Testis (tissue), 2 donors: ENCODE measurements at regions not wholly inside any gene's neighbourhood (a gene's known extent, or its start where the extent isn't known, plus 50 kb on each side); places are given as distances from the start of the nearest gene placed in this dataset.

Source experiments
- DNase-seq: peaks from one replicate; pipeline ENCODE4 v3.0.0-alpha.2; 2019
- H3K27ac ChIP-seq, 2 donors: fragments of 200-600 bp; sonication (generic); one replicate each; pipeline ENCODE4 v1.5.1; 2019
- H3K27me3 ChIP-seq: fragments of 200-600 bp; sonication (generic); one replicate; pipeline ENCODE4 v1.5.1; 2019
- H3K36me3 ChIP-seq: fragments of 200-600 bp; sonication (generic); one replicate; pipeline ENCODE4 v1.5.1; 2017; ENCODE audit warnings: low read depth; ENCODE audit errors: missing control alignments
- H3K4me1 ChIP-seq: fragments of 200-600 bp; sonication (generic); one replicate; pipeline ENCODE4 v1.5.1; 2019
- H3K4me3 ChIP-seq, 2 donors: fragments of 200-600 bp; sonication (generic); one replicate each; pipeline ENCODE4 v1.5.1; 2017 to 2019
- H3K9me3 ChIP-seq: fragments of 200-600 bp; sonication (generic); one replicate; pipeline ENCODE4 v1.5.1; 2017
- POLR2A ChIP-seq: fragments of 450-650 bp; IDR thresholded peaks from one replicate; pipeline ENCODE4 v1.6.1; 2017; ENCODE audit warnings: antibody characterized with exemption, mild to moderate bottlenecking, moderate library complexity
- WGBS, 2 donors: methylation state at CpG; one replicate each; pipeline ENCODE4 v1.1.5; 2018; 5-methylcytosine and 5-hydroxymethylcytosine counted together
- intact Hi-C: fragments of 100-400 bp; cut with DNase I; formaldehyde crosslinking; loops from one replicate; pipeline ENCODE4 v1.15.1; 2023; ENCODE audit warnings: low total_unique reads
- TF ChIP-seq, protein P1 (sequence below), 3 experiments: fragments of 450-650 bp in 2 of 3; fragments of 200-600 bp in 1 of 3; sonication (generic) in 1 of 3; IDR thresholded peaks; one replicate each; pipeline ENCODE4 v1.5.1; 2016 to 2019; ENCODE audit warnings: antibody characterized with exemption in 3 of 3, mild to moderate bottlenecking in 2 of 3, moderate library complexity in 1 of 3

DNA sequence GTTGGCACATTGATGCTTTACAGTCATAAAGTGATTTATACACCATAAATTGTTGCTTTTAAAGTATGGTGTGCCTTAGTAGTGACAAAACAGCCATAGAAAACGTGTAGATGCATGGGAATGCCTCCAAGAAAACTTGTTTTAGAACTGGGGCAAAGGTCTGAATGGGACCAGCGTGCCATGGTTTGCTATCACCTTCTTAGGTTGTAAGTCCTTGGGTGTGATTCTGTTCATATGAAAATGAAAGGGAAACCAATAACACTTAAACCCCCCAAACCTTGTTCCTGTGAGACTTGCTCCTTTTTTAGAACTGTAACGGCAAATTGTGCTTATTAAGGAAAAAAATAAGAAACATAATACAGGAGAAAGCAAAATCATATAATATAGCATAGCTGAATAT is 603.3 kb upstream of the SLITRK6 start:
- Histone ChIP-seq H3K36me3 (no peaks in the 10 kb centered on the region), H3K27ac (no peak overlapping the region), H3K27me3 (no peaks in the 10 kb centered on the region), H3K4me1 (no peaks in the 10 kb centered on the region), H3K9me3 (no peaks in the 10 kb centered on the region), H3K4me3 (no peak overlapping the region)
- intact Hi-C loops, result no loop called here
- WGBS, 2 donors, result 61 to 70% methylated on average over 3 of the region's 3 CpGs
- no peak for DNase-seq
- TF ChIP-seq, protein P1, sequence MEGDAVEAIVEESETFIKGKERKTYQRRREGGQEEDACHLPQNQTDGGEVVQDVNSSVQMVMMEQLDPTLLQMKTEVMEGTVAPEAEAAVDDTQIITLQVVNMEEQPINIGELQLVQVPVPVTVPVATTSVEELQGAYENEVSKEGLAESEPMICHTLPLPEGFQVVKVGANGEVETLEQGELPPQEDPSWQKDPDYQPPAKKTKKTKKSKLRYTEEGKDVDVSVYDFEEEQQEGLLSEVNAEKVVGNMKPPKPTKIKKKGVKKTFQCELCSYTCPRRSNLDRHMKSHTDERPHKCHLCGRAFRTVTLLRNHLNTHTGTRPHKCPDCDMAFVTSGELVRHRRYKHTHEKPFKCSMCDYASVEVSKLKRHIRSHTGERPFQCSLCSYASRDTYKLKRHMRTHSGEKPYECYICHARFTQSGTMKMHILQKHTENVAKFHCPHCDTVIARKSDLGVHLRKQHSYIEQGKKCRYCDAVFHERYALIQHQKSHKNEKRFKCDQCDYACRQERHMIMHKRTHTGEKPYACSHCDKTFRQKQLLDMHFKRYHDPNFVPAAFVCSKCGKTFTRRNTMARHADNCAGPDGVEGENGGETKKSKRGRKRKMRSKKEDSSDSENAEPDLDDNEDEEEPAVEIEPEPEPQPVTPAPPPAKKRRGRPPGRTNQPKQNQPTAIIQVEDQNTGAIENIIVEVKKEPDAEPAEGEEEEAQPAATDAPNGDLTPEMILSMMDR (IDR thresholded peaks at IDR 0.05), result no peak
- TF ChIP-seq POLR2A, result no peak

DNA sequence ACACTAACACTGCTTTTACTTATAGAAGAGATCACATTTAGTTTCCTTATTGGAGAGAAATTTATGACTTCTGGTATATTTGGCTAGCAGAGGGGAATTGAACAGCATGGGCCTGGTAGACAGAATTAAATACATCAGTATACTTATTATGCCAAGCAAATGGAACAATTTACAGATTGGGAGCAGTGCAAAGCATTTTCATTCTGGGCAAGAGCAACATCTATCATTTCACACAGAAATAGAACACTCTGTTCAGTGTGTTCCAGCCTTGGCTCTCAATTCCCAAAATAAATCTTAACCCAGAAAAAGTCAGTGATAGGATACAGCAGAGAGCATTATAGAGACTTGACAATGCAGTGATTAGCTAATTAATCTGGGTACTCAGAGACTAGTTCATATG is 604.0 kb upstream of the SLITRK6 start:
- no peaks in the 10 kb centered on the region for H3K36me3 ChIP-seq
- H3K27me3 ChIP-seq, result no peaks in the 10 kb centered on the region
- intact Hi-C loops, result no loop called here
- no peaks in the 10 kb centered on the region for H3K4me1 ChIP-seq
- H3K9me3 ChIP-seq, result no peaks in the 10 kb centered on the region
- DNase-seq, result no peak
- no peak overlapping the region for H3K4me3 ChIP-seq
- H3K27ac ChIP-seq, result no peak overlapping the region
- TF ChIP-seq POLR2A, result no peak
- TF ChIP-seq, protein P1 (IDR thresholded peaks at IDR 0.05), result no peak

DNA sequence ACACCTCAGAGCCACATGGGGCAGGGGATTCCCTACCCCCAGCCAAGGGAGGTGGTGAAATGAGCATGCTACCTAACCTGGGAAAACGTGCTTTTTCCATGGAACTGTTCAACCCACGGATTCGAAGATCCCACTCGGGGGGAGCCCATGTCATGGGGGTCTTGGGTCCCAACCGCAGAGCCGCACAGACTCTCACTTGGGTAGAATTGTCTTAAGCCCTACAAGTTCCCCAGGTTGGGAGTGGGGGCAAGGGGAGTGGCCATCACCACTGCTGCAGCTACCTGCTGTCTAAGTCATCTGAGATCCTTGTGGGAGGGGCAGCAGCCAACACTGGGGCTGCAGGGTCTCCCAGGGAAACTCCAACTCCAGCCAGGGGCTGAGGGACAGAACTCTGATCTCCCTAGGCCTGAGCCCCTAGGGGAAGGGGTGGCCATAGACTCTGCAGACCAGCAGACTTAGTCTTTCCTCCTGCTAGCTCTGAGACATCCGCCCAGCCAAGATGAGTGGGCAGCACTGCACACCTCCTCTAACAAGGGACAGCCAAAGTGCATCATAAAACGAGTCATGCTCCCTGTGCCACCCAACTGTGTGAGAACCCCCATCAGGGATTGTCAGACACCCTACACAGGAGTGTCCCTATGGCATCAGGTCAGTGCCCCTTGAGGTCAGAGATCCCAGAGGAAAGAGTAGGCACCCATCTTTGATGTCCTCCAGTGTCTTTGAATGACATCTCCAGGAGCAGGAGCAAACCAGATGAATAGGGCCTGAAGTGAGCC is 610.4 kb upstream of the SLITRK6 start:
- WGBS, 2 donors, result 79 to 83% methylated on average over 6 to 8 of the region's 8 CpGs
- no peak overlapping the region for H3K4me3 ChIP-seq
- H3K9me3 ChIP-seq, result no peaks in the 10 kb centered on the region
- no peaks in the 10 kb centered on the region for H3K4me1 ChIP-seq
- DNase-seq, result no peak
- intact Hi-C loops, result no loop called here
- no peaks in the 10 kb centered on the region for H3K27me3 ChIP-seq
- TF ChIP-seq, protein P1 (IDR thresholded peaks at IDR 0.05), result no peak
- no peak for TF ChIP-seq POLR2A
- H3K36me3 ChIP-seq, result no peaks in the 10 kb centered on the region
- no peak overlapping the region for H3K27ac ChIP-seq

DNA sequence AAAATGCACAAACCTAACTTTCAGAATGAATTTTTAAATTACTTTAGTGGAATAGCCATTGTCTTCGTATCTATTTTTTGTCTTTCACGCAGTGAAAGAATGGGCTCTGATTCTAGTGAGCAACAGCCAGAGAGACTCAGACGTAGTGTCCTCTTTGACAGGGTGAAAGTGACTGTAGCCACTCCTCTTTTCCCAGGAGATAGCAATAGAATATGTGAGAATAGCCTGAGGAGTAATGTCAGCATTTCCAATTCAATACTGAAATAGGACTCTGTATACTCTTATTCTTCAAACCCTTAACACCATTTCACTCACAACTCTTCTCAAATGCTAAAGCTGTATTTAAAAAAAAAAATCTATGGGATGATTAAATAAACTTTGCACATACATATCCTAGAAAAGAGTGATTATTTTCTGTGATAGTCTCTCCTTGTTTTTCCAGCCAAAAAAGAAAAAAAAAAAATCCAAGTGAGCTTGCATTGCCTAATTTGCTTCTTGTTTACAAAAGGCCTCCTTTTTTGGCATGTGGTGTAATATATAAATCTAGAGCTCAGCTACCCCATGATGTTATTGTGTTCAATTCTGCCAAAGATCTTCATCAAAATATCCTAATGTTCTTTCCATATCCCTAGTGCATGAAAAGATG is 626.1 kb upstream of the SLITRK6 start:
- Histone ChIP-seq H3K36me3 (no peaks in the 10 kb centered on the region), H3K27me3 (no peaks in the 10 kb centered on the region), H3K27ac (no peak overlapping the region), H3K4me3 (no peak overlapping the region), H3K4me1 (no peaks in the 10 kb centered on the region), H3K9me3 (no peaks in the 10 kb centered on the region)
- intact Hi-C loops, result no loop called here
- WGBS, 2 donors, result 65 to 66% methylated on average over 3 of the region's 3 CpGs
- no peak for DNase-seq
- TF ChIP-seq, protein P1 (IDR thresholded peaks at IDR 0.05), result no peak
- no peak for TF ChIP-seq POLR2A

DNA sequence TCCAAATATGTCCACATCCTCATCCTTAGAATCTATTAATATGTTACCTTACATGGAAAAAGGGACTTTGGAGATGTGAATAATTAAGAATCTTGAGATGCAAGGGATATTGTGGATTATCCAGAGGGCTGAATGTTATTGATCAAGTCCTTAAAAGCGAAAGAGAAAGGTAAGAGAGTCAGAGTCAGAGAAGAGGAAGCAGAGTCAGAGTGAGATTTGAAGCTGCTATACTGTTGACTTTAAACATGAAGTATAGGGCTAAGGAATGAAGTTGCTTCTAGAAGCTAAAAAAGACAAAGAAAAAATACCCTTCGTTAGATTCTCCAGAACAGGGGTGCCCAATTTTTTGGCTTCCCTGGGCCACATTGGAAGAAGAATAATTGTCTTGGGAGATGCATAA is 627.2 kb upstream of the SLITRK6 start:
- Histone ChIP-seq H3K4me3 (no peak overlapping the region), H3K4me1 (no peaks in the 10 kb centered on the region), H3K27me3 (no peaks in the 10 kb centered on the region), H3K27ac (no peak overlapping the region), H3K9me3 (no peaks in the 10 kb centered on the region), H3K36me3 (no peaks in the 10 kb centered on the region)
- TF ChIP-seq, protein P1 (IDR thresholded peaks at IDR 0.05), result no peak
- TF ChIP-seq POLR2A, result no peak
- intact Hi-C loops, result no loop called here
- DNase-seq, result no peak
- WGBS, 2 donors, result 84 to 95% methylated on average over 2 of the region's 2 CpGs
